K562 (cell line): ENCODE measurements at regions not wholly inside any gene's neighbourhood (a gene's known extent, or its start where the extent isn't known, plus 50 kb on each side); places are given as distances from the start of the nearest gene placed in this dataset.

Experiments used
- ATAC-seq: fragments of 200-7000 bp; cut with Tn5 transposase; 3 replicates; pipeline ENCODE4 v1.9.1; 2020; ENCODE audit warnings: moderate library complexity
- BruUV-seq: library from RNA; stranded (reverse); fragments of 400-500 nt; replicated peaks from 2 replicates; lab custom pipeline; 2021; lab: Mats Ljungman, UMichigan
- CTCF ChIA-PET: fragments of 300-600 bp; formaldehyde crosslinking; extraction: SDS; loops from one replicate; lab custom pipeline; 2021; ENCODE audit warnings: low intra/inter-chr PET ratio; lab: Yijun Ruan, JAX
- POLR2A ChIA-PET: fragments of 300-600, 350-650 bp; sonication (Branson Sonifier 250); formaldehyde crosslinking; extraction: SDS; loops from one replicate; lab custom pipeline; 2021; ENCODE audit warnings: antibody characterized with exemption, inconsistent platforms; lab: Yijun Ruan, JAX
- DNase-seq, 4 experiments: peaks; one replicate each; pipeline versions ENCODE4 v3.0.0 to v3.0.0-alpha.2; 2011 to 2018; ENCODE audit warnings: low spot score in 3 of 4, mixed read lengths in 3 of 4; ENCODE audit errors: extremely low read depth in 1 of 4
- FAIRE-seq: peaks from 2 replicates; lab custom pipeline; 2011; peaks lifted over from hg19 to GRCh38; lab: Jason Lieb, UNC
- H2AFZ ChIP-seq: 2 replicates; pipeline ENCODE4 v1.6.0; 2011; ENCODE audit warnings: low read depth, low read length, control low read depth, inconsistent platforms
- H3K27ac ChIP-seq: fragments of 200-600 bp; 3 replicates; pipeline ENCODE4 v1.8.0; 2011; ENCODE audit warnings: low read depth, mild to moderate bottlenecking, control low read depth, inconsistent platforms, low read length, moderate library complexity, mixed read lengths; ENCODE audit errors: extremely low read depth
- H3K27me3 ChIP-seq, 2 experiments: fragments of 300-600 bp in 1 of 2; 2 replicates in 1 of 2; 3 replicates in 1 of 2; pipeline versions ENCODE4 v1.6.0 to v1.8.0; 2011; ENCODE audit warnings: inconsistent platforms in 2 of 2, low read length in 2 of 2, mild to moderate bottlenecking in 1 of 2, mixed read lengths in 1 of 2, moderate library complexity in 1 of 2; ENCODE audit not compliant: control insufficient read depth in 2 of 2, insufficient read depth in 2 of 2
- H3K36me3 ChIP-seq: fragments of 300-600 bp; 3 replicates; pipeline ENCODE4 v1.8.0; 2011; ENCODE audit warnings: mild to moderate bottlenecking, low read length, inconsistent platforms; ENCODE audit not compliant: control insufficient read depth, insufficient read depth
- H3K4me1 ChIP-seq, 2 experiments: fragments of 200-600 bp in 1 of 2; replicated peaks in 1 of 2; 2 replicates in 1 of 2; 3 replicates in 1 of 2; pipeline versions ENCODE4 v1.5.1 to v1.8.0; 2011; ENCODE audit warnings: inconsistent platforms in 2 of 2, low read length in 2 of 2, mild to moderate bottlenecking in 1 of 2, mixed read lengths in 1 of 2, moderate library complexity in 1 of 2; ENCODE audit not compliant: control insufficient read depth in 2 of 2, insufficient read depth in 2 of 2
- H3K4me2 ChIP-seq: 2 replicates; pipeline ENCODE4 v1.6.1; 2011; ENCODE audit warnings: low read length, control low read depth, inconsistent platforms, mixed read lengths; ENCODE audit not compliant: insufficient read depth
- H3K4me3 ChIP-seq: fragments of 200-600 bp; sonication (generic), shearing (Covaris generic); 2 replicates; pipeline ENCODE4 v1.5.1; 2016; ENCODE audit warnings: control low read depth, inconsistent platforms
- H3K79me2 ChIP-seq: fragments of 200-600 bp; 3 replicates; pipeline ENCODE4 v1.8.0; 2011; ENCODE audit warnings: low read length, inconsistent platforms; ENCODE audit not compliant: control insufficient read depth, insufficient read depth
- H3K9ac ChIP-seq, 2 experiments: 2 replicates each; pipeline versions ENCODE4 v1.6.0 to v1.6.1; 2011; ENCODE audit warnings: low read depth in 2 of 2, low read length in 2 of 2, control low read depth in 1 of 2, inconsistent platforms in 1 of 2, mild to moderate bottlenecking in 1 of 2, mixed read lengths in 1 of 2; ENCODE audit not compliant: insufficient read depth in 1 of 2
- H3K9me1 ChIP-seq: one replicate; pipeline ENCODE4 v1.6.0; 2011; ENCODE audit warnings: inconsistent platforms, mild to moderate bottlenecking, low read length, moderate library complexity; ENCODE audit not compliant: control insufficient read depth, insufficient read depth
- H3K9me3 ChIP-seq: replicated peaks from 2 replicates; pipeline ENCODE4 v1.5.1; 2011; ENCODE audit warnings: low read depth, low read length, inconsistent platforms; ENCODE audit not compliant: control insufficient read depth, insufficient read depth
- H4K20me1 ChIP-seq: replicated peaks from 2 replicates; pipeline ENCODE4 v1.6.1; 2011; ENCODE audit warnings: low read length, inconsistent platforms, mixed read lengths; ENCODE audit not compliant: control insufficient read depth, insufficient read depth
- ASH1L ChIP-seq: fragments of 450-650 bp; IDR thresholded peaks from 2 replicates; pipeline ENCODE4 v1.6.1; 2018; ENCODE audit warnings: borderline replicate concordance, mild to moderate bottlenecking, low read depth; ENCODE audit not compliant: partially characterized antibody
- ATF2 ChIP-seq: sonication (generic); formaldehyde crosslinking; IDR thresholded peaks from 2 replicates; pipeline ENCODE4 v1.8.1; 2022; ENCODE audit warnings: missing genetic modification reagents
- FOXP1 ChIP-seq: sonication (generic); formaldehyde crosslinking; IDR thresholded peaks from 2 replicates; pipeline ENCODE4 v1.8.0; 2022; ENCODE audit warnings: mild to moderate bottlenecking, missing genetic modification reagents
- HMG20B ChIP-seq: fragments of 250-450 bp; sonication (Bioruptor Pico); IDR thresholded peaks from 2 replicates; pipeline ENCODE4 v1.5.0; 2021; ENCODE audit warnings: mild to moderate bottlenecking
- RBBP5 ChIP-seq: fragments of 200-600 bp; sonication (generic); IDR thresholded peaks from 2 replicates; pipeline ENCODE4 v1.6.1; 2012; ENCODE audit warnings: borderline replicate concordance, mild to moderate bottlenecking, low read length, control low read depth, inconsistent platforms; ENCODE audit not compliant: insufficient read depth, poor library complexity, severe bottlenecking
- ZNF184 ChIP-seq: sonication (generic); formaldehyde crosslinking; IDR thresholded peaks from 2 replicates; pipeline ENCODE4 v1.5.0; 2020; ENCODE audit warnings: missing genetic modification reagents
- WGBS: fragments of 100-300 bp; shearing (Covaris generic); methylation state at CpG from one replicate; pipeline ENCODE4 v1.1.6; 2016; ENCODE audit warnings: low coverage, mixed read lengths; ENCODE audit not compliant: insufficient coverage; ENCODE audit errors: missing lambda C conversion rate; 5-methylcytosine and 5-hydroxymethylcytosine counted together
- in situ Hi-C: fragments of 300-500 bp; cut with MboI; formaldehyde crosslinking; loops from 4 replicates; pipeline ENCODE4 v1.15.0; 2018; ENCODE audit warnings: inconsistent platforms, mixed read lengths
- intact Hi-C: fragments of 100-400 bp; cut with micrococcal nuclease; formaldehyde crosslinking; loops from 2 replicates; pipeline ENCODE4 v1.14.2; 2022
- TF ChIP-seq, protein P1 (sequence below): fragments of 250-450 bp; sonication (Bioruptor Pico); IDR thresholded peaks from 2 replicates; pipeline ENCODE4 v1.5.0; 2022; ENCODE audit warnings: mild to moderate bottlenecking

GRCh38 chr18:41538751-41539150 lies 416.3 kb upstream of the PIK3C3 start (continued):
- TF ChIP-seq ASH1L = no peak
- TF ChIP-seq, all 486 proteins: peak for 0

GRCh38 chr18:41537666-41538065 lies 417.4 kb upstream of the PIK3C3 start:
- Histone ChIP-seq H3K27ac (no peak overlapping the region), H3K4me2 (no peak overlapping the region), H3K27me3 (no peaks in the 10 kb centered on the region), H3K9me3 (0 out of 2 replicates have a peak, but pooled peaks cover 2% of the 10 kb centered on the region), H3K36me3 (no peaks in the 10 kb centered on the region), H3K79me2 (no peaks in the 10 kb centered on the region), H4K20me1 (no peaks in the 10 kb centered on the region)
- BruUV-seq = no TSS peak
- intact Hi-C loops = no loop called here
- POLR2A ChIA-PET = no interaction called here
- DNase-seq (no peak), ATAC-seq (no peak)
- TF ChIP-seq RBBP5 (no peak), FOXP1 (CRISPR knock-in tag) (no peak), HMG20B (CRISPR knock-in tag) (no peak), ATF2 (no peak), ZNF184 (CRISPR knock-in tag) (no peak)
- TF ChIP-seq, protein P1, sequence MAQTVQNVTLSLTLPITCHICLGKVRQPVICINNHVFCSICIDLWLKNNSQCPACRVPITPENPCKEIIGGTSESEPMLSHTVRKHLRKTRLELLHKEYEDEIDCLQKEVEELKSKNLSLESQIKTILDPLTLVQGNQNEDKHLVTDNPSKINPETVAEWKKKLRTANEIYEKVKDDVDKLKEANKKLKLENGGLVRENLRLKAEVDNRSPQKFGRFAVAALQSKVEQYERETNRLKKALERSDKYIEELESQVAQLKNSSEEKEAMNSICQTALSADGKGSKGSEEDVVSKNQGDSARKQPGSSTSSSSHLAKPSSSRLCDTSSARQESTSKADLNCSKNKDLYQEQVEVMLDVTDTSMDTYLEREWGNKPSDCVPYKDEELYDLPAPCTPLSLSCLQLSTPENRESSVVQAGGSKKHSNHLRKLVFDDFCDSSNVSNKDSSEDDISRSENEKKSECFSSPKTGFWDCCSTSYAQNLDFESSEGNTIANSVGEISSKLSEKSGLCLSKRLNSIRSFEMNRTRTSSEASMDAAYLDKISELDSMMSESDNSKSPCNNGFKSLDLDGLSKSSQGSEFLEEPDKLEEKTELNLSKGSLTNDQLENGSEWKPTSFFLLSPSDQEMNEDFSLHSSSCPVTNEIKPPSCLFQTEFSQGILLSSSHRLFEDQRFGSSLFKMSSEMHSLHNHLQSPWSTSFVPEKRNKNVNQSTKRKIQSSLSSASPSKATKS (CRISPR knock-in tag) = no peak
- TF ChIP-seq, all 486 proteins: peak for 0
- no peak overlapping the region for H3K9ac ChIP-seq
- H3K9me1 ChIP-seq = no peaks in the 10 kb centered on the region
- CTCF ChIA-PET = no interaction called here
- FAIRE-seq = no peak
- H2AFZ ChIP-seq = no peak overlapping the region
- no peak overlapping the region for H3K4me3 ChIP-seq
- H3K4me1 ChIP-seq = no peaks in the 10 kb centered on the region
- WGBS = 0% methylated on average over 3 of the region's 3 CpGs
- in situ Hi-C loops = no loop called here
